ENCODE measurements at regions not wholly inside any gene's neighbourhood (a gene's known extent, or its start where the extent isn't known, plus 50 kb on each side); places are given as distances from the start of the nearest gene placed in this dataset.

GRCh38 chr15:53404930-53405493 is 354.5 kb downstream of the WDR72 start:
- ChIA-PET CTCF (no interaction called here), POLR2A (no interaction called here)
- no peaks in the 10 kb centered on the region for H3K4me1 Mint-ChIP-seq
- no peak overlapping the region for H3K27ac ChIP-seq (ENCODE audit: low read length)
- no peaks in the 10 kb centered on the region for H3K27me3 Mint-ChIP-seq
- no peaks in the 10 kb centered on the region for H3K36me3 ChIP-seq (ENCODE audit: control insufficient read depth in 2 of 2, extremely low read depth in 1 of 2, insufficient read depth in 1 of 2, low read length in 1 of 2)
- H3K9me3 Mint-ChIP-seq, result no peaks in the 10 kb centered on the region
- H3K4me1 ChIP-seq (ENCODE audit: control insufficient read depth in 1 of 2, extremely low read depth in 1 of 2, insufficient read depth in 2 of 2, low read length in 2 of 2), result no peaks in the 10 kb centered on the region
- DNase-seq, result no peak
- no peaks in the 10 kb centered on the region for H3K27me3 ChIP-seq (replicated peaks in 1 of 2; ENCODE audit: control insufficient read depth in 2 of 2, extremely low read depth in 1 of 2, insufficient read depth in 2 of 2, low read length in 1 of 2)
- no peaks in the 10 kb centered on the region for H3K9me3 ChIP-seq
- no peak for ATAC-seq (replicated peaks in 1 of 4)
- H3K27ac Mint-ChIP-seq, result no peak overlapping the region
- H3K4me3 ChIP-seq (ENCODE audit: control insufficient read depth in 1 of 2, extremely low read depth in 1 of 2, low read length in 1 of 2), result no peak overlapping the region
- no peaks in the 10 kb centered on the region for H3K36me3 Mint-ChIP-seq
- WGBS (ENCODE audit: insufficient coverage), result no CpG with 5 or more reads among the region's 1 CpG
- no peak overlapping the region for H3K4me3 Mint-ChIP-seq

- WGBS (ENCODE audit: insufficient coverage), result no CpG with 5 or more reads among the region's 2 CpGs
Measured at GRCh38 chr15:53401503-53401902, 358.0 kb downstream of the WDR72 start.

DNA sequence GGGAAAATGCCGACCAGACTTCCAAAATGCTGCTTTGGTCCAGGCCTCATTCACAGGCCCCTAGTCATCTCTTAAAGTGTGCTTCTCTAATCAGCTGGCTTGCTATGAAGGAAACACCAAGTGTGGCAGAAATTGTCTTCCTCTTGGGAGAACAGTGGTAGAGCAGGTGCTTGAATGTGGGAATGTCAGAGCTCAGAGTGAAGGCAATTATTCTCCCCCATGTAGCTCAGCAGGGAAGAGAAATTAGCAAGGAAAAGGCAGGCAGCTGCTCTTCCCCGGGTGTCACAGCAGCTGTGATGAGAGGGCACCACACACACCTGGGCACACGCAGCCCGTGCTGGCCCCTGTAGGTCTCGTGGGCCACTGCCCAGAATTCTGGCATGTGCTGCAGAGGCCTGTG is 358.5 kb downstream of the WDR72 start:
- H3K27ac ChIP-seq (ENCODE audit: low read length), result no peak overlapping the region
- H3K27me3 ChIP-seq (replicated peaks in 1 of 2; ENCODE audit: control insufficient read depth in 2 of 2, extremely low read depth in 1 of 2, insufficient read depth in 2 of 2, low read length in 1 of 2), result no peaks in the 10 kb centered on the region
- H3K4me1 Mint-ChIP-seq, result no peaks in the 10 kb centered on the region
- H3K9me3 ChIP-seq, result no peaks in the 10 kb centered on the region
- no peaks in the 10 kb centered on the region for H3K36me3 ChIP-seq (ENCODE audit: control insufficient read depth in 2 of 2, extremely low read depth in 1 of 2, insufficient read depth in 1 of 2, low read length in 1 of 2)
- H3K4me1 ChIP-seq (ENCODE audit: control insufficient read depth in 1 of 2, extremely low read depth in 1 of 2, insufficient read depth in 2 of 2, low read length in 2 of 2), result no peaks in the 10 kb centered on the region
- H3K27ac Mint-ChIP-seq, result no peak overlapping the region
- DNase-seq (no peak), ATAC-seq (replicated peaks in 1 of 4) (no peak)
- no peaks in the 10 kb centered on the region for H3K9me3 Mint-ChIP-seq
- ChIA-PET POLR2A (no interaction called here), CTCF (no interaction called here)
- H3K36me3 Mint-ChIP-seq, result no peaks in the 10 kb centered on the region
- H3K27me3 Mint-ChIP-seq, result no peaks in the 10 kb centered on the region
- no peak overlapping the region for H3K4me3 ChIP-seq (ENCODE audit: control insufficient read depth in 1 of 2, extremely low read depth in 1 of 2, low read length in 1 of 2)
- WGBS (ENCODE audit: insufficient coverage), result 71% methylated on average over 5 of the region's 5 CpGs
- H3K4me3 Mint-ChIP-seq, result no peak overlapping the region

More at GRCh38 chr15:53401503-53401902, 358.0 kb downstream of the WDR72 start:
- no peaks in the 10 kb centered on the region for H3K9me3 Mint-ChIP-seq
- no peak overlapping the region for H3K27ac Mint-ChIP-seq
- no peaks in the 10 kb centered on the region for H3K9me3 ChIP-seq
- H3K4me3 ChIP-seq (ENCODE audit: control insufficient read depth in 1 of 2, extremely low read depth in 1 of 2, low read length in 1 of 2), result no peak overlapping the region
- ATAC-seq (replicated peaks in 1 of 4) (no peak), DNase-seq (no peak)
- H3K4me3 Mint-ChIP-seq, result no peak overlapping the region
- ChIA-PET CTCF (no interaction called here), POLR2A (no interaction called here)
- H3K36me3 ChIP-seq (ENCODE audit: control insufficient read depth in 2 of 2, extremely low read depth in 1 of 2, insufficient read depth in 1 of 2, low read length in 1 of 2), result no peaks in the 10 kb centered on the region
- H3K27ac ChIP-seq (ENCODE audit: low read length), result no peak overlapping the region
- no peaks in the 10 kb centered on the region for H3K36me3 Mint-ChIP-seq
- H3K27me3 Mint-ChIP-seq, result no peaks in the 10 kb centered on the region
- no peaks in the 10 kb centered on the region for H3K4me1 Mint-ChIP-seq
- H3K4me1 ChIP-seq (ENCODE audit: control insufficient read depth in 1 of 2, extremely low read depth in 1 of 2, insufficient read depth in 2 of 2, low read length in 2 of 2), result no peaks in the 10 kb centered on the region
- no peaks in the 10 kb centered on the region for H3K27me3 ChIP-seq (replicated peaks in 1 of 2; ENCODE audit: control insufficient read depth in 2 of 2, extremely low read depth in 1 of 2, insufficient read depth in 2 of 2, low read length in 1 of 2)

DNA sequence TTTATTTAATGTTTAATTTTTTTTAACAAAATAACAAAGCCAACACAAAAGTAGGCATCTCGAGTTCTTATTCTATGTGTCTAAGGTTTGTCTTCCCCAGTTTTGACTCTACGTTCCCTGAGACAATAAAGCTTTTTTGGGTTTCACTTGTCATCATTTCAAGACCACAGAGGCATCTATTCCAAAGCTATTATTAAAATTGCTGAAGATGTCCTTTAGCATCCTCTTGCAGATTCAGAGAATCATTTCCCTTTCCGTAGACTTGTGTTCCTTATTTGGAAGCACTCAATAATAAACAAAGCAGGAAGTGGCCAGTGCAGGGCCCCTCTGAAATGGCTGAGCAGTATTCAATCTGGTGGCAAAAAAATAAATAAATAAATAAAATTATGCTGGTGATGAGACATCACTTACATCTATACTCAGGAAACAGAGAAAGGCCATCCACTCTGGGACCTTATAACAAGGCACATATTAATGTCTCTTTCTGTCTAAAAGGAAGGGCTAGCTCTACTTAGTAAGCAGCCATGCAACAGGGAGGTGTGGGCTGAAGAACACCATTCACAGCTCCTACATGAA is 362.3 kb downstream of the WDR72 start:
- no peak overlapping the region for H3K27ac Mint-ChIP-seq
- Histone ChIP-seq H3K4me1 (ENCODE audit: control insufficient read depth in 1 of 2, extremely low read depth in 1 of 2, insufficient read depth in 2 of 2, low read length in 2 of 2) (no peaks in the 10 kb centered on the region), H3K36me3 (ENCODE audit: control insufficient read depth in 2 of 2, extremely low read depth in 1 of 2, insufficient read depth in 1 of 2, low read length in 1 of 2) (no peaks in the 10 kb centered on the region), H3K4me3 (ENCODE audit: control insufficient read depth in 1 of 2, extremely low read depth in 1 of 2, low read length in 1 of 2) (no peak overlapping the region), H3K27ac (ENCODE audit: low read length) (no peak overlapping the region), H3K27me3 (replicated peaks in 1 of 2; ENCODE audit: control insufficient read depth in 2 of 2, extremely low read depth in 1 of 2, insufficient read depth in 2 of 2, low read length in 1 of 2) (no peaks in the 10 kb centered on the region), H3K9me3 (no peaks in the 10 kb centered on the region)
- DNase-seq, result no peak
- whole genome bisulfite sequencing (ENCODE audit: insufficient coverage), result no CpG with 5 or more reads among the region's 3 CpGs
- ATAC-seq (replicated peaks in 1 of 4), result no peak
- no peaks in the 10 kb centered on the region for H3K27me3 Mint-ChIP-seq
- POLR2A ChIA-PET, result no interaction called here
- no peaks in the 10 kb centered on the region for H3K9me3 Mint-ChIP-seq
- H3K4me3 Mint-ChIP-seq, result no peak overlapping the region
- CTCF ChIA-PET, result no interaction called here
- no peaks in the 10 kb centered on the region for H3K4me1 Mint-ChIP-seq
- no peaks in the 10 kb centered on the region for H3K36me3 Mint-ChIP-seq

DNA sequence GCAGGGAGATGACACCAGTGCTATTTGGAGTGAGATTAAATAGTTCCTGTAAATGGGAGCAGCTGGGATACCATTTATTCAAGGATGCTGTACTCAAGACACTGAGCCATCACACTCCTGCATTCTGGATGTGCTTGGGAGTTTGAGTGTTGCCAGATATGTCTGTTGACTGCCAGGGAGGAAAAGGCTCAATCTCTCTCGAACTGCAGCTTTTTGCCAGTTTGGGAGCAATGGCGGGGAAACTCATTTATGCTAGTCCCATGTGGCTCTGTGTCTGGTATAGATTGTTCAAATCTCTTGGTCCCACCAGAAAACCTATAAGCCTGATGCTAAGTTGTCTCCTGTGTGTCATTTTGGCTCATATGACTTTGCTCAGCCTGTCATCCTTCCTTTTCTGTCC is 363.6 kb downstream of the WDR72 start:
- H3K36me3 Mint-ChIP-seq, result no peaks in the 10 kb centered on the region
- H3K4me3 ChIP-seq (ENCODE audit: control insufficient read depth in 1 of 2, extremely low read depth in 1 of 2, low read length in 1 of 2), result no peak overlapping the region
- H3K4me1 Mint-ChIP-seq, result no peaks in the 10 kb centered on the region
- no peaks in the 10 kb centered on the region for H3K9me3 Mint-ChIP-seq
- H3K27ac Mint-ChIP-seq, result no peak overlapping the region
- ATAC-seq (replicated peaks in 1 of 4), result no peak
- no peak for DNase-seq
- no peaks in the 10 kb centered on the region for H3K27me3 Mint-ChIP-seq
- no peaks in the 10 kb centered on the region for H3K9me3 ChIP-seq
- CTCF ChIA-PET, result no interaction called here
- no peaks in the 10 kb centered on the region for H3K27me3 ChIP-seq (replicated peaks in 1 of 2; ENCODE audit: control insufficient read depth in 2 of 2, extremely low read depth in 1 of 2, insufficient read depth in 2 of 2, low read length in 1 of 2)
- no peaks in the 10 kb centered on the region for H3K4me1 ChIP-seq (ENCODE audit: control insufficient read depth in 1 of 2, extremely low read depth in 1 of 2, insufficient read depth in 2 of 2, low read length in 2 of 2)
- no peaks in the 10 kb centered on the region for H3K36me3 ChIP-seq (ENCODE audit: control insufficient read depth in 2 of 2, extremely low read depth in 1 of 2, insufficient read depth in 1 of 2, low read length in 1 of 2)
- H3K4me3 Mint-ChIP-seq, result no peak overlapping the region
- no CpG with 5 or more reads among the region's 2 CpGs for WGBS (ENCODE audit: insufficient coverage)
- POLR2A ChIA-PET, result no interaction called here
- no peak overlapping the region for H3K27ac ChIP-seq (ENCODE audit: low read length)

DNA sequence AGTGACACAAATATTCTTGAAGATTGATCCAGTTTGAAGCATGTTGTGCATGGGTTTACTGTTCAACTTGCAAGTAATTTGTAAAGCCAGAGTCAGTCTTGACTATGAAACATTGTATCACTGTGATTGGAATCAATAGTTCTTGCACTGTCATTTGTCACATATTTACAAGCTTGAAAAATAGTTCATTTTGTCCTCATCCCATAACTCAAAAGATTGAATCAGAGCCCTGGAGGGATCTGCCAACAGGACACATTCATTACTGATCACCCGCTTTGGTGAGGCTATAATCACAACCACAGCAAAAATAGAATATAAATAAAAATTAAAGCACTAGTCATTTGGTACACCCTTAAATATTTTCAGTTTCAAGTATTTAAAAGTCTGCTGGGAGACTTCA is 368.9 kb downstream of the WDR72 start:
- Histone ChIP-seq H3K4me1 (ENCODE audit: control insufficient read depth in 1 of 2, extremely low read depth in 1 of 2, insufficient read depth in 2 of 2, low read length in 2 of 2) (no peaks in the 10 kb centered on the region), H3K4me3 (ENCODE audit: control insufficient read depth in 1 of 2, extremely low read depth in 1 of 2, low read length in 1 of 2) (no peak overlapping the region), H3K27me3 (replicated peaks in 1 of 2; ENCODE audit: control insufficient read depth in 2 of 2, extremely low read depth in 1 of 2, insufficient read depth in 2 of 2, low read length in 1 of 2) (no peaks in the 10 kb centered on the region), H3K9me3 (no peaks in the 10 kb centered on the region), H3K27ac (ENCODE audit: low read length) (no peak overlapping the region), H3K36me3 (ENCODE audit: control insufficient read depth in 2 of 2, extremely low read depth in 1 of 2, insufficient read depth in 1 of 2, low read length in 1 of 2) (no peaks in the 10 kb centered on the region)
- Mint-ChIP-seq H3K27ac (no peak overlapping the region), H3K9me3 (no peaks in the 10 kb centered on the region), H3K27me3 (no peaks in the 10 kb centered on the region), H3K4me1 (no peaks in the 10 kb centered on the region), H3K36me3 (no peaks in the 10 kb centered on the region), H3K4me3 (no peak overlapping the region)
- ChIA-PET CTCF (no interaction called here), POLR2A (no interaction called here)
- ATAC-seq (replicated peaks in 1 of 4) (no peak), DNase-seq (no peak)
- no CpG with 5 or more reads among the region's 1 CpG for WGBS (ENCODE audit: insufficient coverage)

Data from T-cell (primary cell).